HG02798 (cell line): ENCODE measurements at regions not wholly inside any gene's neighbourhood (a gene's known extent, or its start where the extent isn't known, plus 50 kb on each side); places are given as distances from the start of the nearest gene placed in this dataset.

Source experiments
- ATAC-seq: cut with Tn5 transposase; IDR thresholded peaks from one replicate; pipeline ENCODE4 v1.9.1; 2021; ENCODE audit warnings: mild to moderate bottlenecking; ENCODE audit not compliant: unreplicated experiment, poor library complexity

DNA sequence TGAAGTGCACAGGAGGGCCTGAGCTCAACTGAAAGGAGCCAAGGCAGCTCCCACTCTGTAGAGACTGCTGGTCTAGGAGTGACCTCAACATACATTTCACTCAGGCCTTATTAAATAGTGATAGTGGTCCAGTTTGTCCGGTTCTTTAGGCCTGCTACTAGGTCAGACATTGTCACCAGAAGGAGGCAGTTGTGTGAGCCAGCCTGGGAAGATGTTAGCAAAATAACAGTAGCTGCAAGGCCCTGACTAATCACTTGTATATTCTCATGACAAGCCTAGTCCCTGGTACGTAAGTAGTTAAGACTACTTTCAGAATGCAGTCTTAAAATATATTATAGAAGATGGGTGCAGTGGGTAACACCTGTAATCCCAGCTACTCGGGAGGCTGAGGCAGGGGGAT lies 264.0 kb upstream of the CAMK1G start:
- no peak for ATAC-seq

DNA sequence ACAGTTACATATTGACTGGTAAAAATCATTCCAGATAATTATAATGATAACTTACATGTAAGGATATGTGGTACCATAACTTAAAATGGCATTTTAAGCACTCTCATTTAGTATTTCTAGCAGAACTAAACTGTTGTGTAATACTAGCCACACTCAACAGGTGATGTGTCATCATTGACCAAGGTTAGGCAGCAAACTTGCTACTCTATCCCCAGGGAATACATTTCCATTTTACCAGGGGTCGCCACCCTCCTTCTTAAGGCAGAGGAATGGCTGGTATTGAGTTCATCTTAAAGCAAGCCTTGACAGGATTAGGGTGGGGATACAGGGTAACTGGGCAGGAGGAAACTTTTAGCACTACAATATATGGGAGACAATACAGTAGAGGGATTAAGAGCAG lies 259.8 kb upstream of the CAMK1G start:
- no peak for ATAC-seq

DNA sequence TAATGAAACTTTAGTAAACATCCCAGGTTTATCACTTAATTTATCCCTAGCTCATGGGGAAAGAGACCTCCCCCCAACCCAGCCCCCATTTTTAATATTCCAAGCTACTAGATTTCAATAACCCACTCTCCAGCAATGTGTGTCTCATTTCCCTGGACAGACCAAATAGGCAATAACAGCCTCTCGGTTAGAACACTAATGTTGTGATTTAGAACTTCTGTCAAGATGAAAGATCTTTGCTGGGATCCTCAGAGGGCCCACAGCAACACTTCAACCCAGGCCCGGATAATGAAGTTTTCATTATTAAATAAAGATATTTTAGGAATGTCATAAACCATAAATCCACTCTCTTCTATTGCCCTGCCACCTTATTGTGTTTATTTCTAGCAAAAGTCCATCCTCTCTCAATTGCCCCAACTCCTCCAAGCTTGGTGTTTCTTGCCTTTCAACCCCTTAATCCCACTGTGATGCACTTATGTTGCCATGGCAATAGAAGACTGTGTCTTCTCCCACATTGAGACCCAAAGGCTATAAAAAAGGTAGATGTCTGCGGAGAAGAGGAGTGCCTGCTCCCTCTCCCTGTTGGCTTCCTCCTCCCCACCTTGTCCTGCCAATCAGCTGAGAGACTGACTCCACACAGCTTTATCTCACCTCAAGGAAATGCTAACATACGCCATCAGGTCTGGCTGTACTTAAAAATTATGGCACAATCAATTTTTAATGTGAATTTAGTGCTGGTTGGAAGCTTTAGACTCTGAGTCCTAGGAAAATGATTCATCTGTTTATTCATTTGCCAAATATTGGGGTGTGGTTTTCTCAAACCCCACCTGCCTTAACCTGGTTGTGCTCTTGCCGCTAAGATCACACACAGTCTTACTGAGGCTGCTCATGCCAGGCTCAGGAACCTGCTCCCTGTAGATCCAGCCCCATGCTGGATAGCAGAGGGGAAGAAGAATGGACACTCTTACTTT lies 258.3 kb upstream of the CAMK1G start:
- no peak for ATAC-seq

DNA sequence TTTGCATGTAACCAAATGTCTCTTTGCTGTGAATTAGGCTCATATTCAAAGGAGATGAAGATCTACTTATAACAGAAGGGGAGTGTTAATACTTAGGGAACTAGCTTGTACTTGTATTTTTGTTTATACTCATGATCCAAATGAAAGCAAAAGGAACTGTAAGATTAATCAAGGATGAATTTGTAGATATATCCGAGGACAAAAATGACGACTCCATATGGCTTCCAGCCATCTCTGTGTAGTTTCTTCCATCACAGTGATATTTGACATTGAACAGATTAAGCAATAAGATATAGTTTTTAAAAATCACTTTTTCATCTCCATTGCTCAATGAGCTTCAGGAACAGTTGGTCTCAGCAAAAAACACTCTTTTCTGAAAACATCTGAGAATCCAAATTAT lies 257.4 kb upstream of the CAMK1G start:
- no peak for ATAC-seq

DNA sequence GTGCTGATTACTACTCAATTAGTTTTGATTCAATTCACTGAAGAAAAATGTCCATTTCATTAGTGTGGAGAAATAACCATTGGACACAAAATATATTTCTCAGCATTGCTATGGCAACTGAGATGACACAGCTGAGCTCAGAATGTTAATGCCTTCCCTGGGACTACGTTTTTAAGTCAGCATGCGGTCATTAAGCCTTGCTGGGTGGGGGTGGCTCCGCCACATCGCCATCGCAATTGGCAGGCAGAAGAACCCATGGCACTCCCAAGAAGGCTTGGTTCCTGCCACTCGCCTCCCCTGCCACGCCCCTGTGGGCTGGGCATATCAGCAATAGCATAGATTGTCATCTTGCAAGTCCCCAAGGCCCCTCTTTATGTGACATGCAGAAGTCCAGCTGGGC lies 256.7 kb upstream of the CAMK1G start:
- ATAC-seq: no peak

DNA sequence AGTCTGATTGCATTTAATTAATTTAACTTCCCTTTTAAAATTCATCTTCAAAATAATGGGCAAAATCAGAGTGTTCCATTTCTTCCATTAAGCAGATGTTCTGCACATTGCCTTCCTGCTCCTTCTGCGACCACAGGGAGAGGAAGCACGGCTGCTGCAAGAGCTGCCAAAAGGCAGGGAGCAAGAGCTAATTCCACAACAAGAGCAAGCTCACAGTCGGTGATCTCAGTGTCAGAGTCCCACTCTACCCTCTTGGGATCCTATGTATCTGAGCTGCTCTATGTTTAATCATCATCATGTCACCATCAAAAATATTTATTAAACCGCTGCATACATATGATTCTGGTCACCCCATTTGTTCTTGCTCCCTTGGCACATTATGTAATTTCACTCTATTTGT lies 255.3 kb upstream of the CAMK1G start:
- no peak for ATAC-seq

DNA sequence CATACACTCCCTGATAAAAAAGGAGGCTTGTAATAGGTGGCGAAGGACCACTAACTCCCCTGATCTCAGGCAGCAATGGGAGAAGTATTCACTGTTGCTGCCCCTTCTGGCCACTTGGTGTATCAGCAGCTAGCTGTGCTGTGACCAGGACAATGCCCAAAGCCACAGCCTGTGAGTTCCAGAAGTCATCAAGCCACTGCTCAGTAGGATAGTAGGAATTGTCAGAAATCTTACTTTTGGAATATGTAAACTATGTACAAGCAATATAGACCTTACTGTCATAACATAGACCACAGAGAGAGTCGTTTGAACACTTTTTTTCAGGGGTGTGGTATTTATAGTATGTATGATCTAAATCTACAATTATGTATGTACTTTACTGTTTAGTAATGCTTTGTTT lies 248.3 kb upstream of the CAMK1G start:
- ATAC-seq: peak; percentile 93

DNA sequence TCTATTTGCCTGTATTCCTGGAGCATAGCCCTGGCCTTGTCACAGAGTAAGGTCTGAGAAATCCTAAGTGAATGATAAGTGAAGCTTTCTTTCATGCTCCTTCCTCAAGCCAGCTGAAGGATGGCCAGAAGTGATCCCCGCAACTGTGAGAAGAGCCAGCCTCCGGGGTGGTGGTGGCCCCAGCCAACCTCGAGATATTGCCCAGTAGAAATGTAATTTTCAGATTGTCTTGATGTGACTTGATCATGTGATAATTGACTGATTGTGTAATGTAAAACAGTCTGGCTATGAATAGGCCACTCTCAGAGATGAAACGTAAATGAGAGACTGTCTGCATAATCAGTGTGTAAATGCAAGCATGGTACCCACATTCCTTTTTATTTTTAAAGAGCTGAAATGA lies 242.4 kb upstream of the CAMK1G start:
- no peak for ATAC-seq

DNA sequence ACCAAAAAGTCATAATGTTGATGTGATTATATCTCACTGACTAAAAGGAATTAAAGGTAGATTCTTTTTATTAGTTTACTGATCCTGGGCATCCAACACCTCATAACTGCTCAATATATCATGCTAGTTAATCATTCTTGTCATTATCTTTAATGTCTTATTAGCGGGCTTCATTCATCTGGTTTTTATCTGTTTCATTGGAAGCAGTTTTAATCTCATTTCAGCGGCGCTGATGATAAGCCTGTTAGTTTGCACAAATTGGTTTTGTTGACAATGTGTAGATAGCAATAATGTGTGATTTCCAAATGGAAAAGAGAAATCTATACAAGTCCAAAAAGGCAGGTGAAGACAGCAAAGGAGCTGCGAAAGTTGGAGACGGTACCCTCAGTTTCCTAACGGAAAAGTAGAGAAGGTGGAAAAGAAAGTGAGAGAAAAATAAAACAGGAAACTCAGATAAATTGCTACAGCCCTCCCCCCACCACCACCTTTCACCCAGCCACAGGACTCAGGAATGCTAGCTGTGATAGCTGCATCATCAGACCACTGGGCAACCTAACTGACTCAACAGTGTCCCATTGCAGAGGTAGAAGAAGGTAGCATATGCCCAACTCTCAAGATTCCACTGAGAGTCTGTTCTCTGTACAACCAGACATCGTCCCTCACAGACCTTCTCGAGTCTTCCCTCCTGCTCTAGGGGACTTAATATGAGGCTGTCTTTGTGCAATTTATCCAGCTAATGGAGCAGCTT lies 241.7 kb upstream of the CAMK1G start:
- ATAC-seq: no peak

DNA sequence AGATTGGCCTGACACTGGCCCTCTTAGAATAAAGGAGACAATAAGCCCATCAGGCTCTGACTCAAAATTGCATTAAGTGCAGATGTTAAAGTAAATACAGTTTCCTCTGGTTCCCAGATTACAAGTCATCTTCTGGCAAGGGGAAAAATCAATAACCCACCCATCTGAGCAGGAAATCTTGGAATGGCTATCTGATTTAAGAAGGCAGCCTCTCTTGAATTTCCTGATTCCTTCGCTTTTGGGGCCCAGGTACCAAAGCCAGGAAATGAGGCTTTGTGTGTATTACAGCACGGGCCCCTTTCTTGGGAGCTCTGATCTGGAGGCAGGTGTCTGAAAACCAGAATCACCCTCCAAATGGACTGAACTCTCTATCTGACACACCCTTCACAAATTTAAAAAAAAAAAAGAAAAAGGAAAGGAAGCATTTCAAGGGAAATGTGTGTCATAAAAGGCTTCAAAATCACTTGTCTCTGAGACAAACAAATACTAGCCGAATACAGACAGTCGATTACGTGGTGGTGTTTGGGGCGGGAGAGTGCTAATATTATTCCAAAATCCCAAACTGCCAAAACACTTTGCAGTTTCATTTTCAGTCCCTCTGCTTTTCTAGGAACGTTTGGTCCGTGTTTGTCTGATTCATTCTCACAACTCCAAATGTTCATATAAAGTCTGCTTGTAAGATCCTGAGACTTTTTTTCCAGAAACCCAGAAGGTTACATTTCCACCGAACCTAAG lies 240.9 kb upstream of the CAMK1G start:
- no peak for ATAC-seq

DNA sequence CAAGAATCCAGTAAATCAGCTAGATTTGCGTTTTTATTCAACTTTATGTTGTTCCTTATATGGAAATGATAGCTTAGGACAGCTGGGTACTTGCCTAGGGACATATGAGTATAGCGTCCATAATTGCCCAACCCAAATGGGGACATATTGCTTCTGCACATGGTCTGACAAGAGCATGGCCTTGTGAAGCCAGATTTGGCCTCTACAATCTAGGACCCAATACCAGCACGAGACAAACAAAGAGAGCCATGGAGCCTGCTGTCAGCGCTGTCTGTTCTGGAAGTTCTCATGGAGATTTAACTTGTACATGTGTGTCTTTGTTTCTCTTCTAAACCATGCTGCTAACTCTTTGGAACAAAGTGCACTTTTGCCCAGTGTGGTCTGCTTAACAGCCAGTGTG lies 240.0 kb upstream of the CAMK1G start:
- no peak for ATAC-seq

DNA sequence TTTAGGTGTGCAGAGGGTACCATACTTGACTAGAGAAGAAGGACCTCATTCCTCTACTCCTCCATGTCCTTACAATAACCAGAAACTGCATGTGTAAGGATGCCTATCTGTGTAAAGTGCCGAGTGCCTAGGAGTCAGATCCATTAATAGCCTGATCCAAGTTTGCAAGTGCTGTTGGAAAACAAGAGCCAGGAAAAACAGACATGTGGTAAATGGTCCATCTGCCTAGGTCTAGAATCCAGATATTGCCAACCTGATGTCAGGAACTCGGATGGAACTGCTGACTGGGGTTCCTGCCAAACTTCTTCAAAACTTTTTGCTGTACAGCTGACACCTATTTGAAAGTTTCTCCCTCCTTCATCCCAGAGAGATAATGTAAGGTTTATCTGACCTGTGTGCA lies 239.4 kb upstream of the CAMK1G start:
- no peak for ATAC-seq

DNA sequence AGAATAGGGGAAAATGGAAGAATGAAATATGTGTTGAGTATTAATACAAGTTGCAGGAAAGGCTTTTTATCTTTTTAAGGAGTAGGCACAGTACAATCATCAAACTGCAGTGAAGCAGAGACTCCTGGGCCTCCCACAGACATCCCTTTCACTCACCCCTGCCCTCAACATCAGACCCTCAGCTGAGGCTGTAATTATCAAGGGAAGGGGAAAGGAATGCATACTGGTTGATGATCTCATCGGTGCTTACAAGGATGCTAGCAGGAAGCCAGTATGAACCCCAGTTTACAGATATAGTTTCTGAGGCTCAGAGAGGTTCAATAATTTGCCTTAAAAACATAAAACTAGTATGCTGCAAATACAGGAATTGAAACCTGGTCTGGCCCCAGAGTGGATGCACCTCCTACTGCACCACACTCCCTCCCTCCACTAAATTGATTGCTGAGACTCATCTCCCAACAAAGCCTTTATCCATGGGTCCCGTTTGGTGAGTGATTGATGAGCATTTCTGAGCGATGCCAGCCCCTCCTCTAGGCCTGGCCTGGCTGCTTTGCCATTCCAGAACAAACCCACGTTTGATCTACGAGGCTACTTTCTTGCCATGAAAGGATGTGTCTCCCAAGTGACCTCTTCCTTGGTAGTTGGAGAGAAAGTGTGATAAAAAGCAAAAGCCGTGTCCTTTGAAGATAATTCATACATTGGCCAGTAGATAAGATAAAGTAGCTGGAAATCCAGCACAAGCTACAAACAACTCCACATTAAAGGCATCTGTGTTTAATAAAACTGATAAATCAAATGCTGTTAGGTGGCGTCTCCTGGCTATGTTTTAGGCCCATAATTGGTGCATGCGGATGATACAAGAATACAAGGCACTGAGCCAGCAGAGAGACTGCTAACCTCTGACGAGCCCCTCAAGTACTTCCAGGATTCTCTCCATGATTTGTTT lies 233.9 kb upstream of the CAMK1G start:
- ATAC-seq: no peak

DNA sequence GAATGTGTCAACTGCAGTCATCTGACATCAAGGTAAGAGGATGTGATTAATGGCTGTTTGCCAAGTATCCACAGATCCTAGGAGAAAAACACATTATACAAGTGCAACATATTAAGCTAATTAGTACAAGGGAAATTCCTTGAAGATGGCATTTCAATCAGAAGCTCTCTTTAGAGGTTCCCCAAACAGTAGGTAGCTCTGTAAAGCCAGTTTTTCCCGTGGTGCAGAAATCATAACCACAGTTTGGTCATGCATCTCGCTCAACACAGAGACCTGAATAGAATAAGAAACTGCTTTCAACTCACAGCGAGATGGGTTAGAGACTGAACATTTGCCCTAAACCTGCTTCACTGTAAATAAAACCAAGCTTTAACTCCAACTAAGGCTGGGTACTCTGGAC lies 230.5 kb upstream of the CAMK1G start:
- no peak for ATAC-seq

DNA sequence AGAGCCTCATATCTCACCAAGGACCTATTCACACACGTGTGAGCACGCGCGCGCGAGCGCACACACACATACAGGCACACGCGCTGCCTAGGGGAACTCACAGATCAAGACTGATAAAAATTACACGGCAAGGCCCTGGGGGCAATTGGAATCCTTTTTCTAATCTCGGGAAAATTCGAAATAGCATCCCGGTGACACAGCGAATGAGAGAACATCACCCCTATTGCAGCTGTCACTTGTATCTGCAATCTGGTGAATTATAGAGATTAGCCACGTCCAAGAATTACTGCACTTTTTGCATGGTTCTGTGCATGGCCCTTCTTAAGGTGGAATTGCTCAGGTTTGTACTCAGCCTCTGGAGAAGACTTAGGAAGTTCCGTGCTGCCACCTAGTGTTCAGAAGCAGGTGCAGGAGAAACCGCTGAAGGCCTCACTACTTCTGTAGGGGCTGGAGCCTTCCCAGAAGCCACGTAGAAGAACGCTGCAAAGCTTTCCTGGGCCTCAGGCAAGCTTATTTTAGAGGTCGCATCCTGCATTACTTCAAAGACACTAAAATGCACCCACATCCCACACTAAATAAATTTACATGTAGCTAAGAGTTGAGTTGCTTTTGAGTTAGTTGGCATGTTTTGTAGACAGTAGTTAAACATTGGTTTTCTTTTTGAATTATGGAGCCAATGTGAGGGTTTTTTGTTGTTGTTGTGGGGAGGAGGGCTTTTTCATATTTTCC lies 229.2 kb upstream of the CAMK1G start:
- peak; percentile 88 for ATAC-seq

DNA sequence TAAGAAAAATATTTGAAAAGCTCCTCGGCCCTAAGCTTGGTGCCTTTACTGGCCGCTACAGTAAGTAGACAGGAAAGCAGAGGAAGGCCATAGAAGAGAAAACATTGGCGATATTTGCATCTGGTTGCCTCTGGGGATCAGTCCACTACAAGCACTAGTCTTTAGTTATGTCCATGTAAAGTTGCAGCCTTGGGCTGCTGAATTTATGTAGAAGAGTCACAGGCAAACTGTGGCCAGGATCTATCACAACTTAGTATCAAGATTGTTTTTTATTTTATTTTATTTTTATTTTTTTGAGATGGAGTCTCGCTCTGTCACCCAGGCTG lies 228.7 kb upstream of the CAMK1G start:
- no peak for ATAC-seq

DNA sequence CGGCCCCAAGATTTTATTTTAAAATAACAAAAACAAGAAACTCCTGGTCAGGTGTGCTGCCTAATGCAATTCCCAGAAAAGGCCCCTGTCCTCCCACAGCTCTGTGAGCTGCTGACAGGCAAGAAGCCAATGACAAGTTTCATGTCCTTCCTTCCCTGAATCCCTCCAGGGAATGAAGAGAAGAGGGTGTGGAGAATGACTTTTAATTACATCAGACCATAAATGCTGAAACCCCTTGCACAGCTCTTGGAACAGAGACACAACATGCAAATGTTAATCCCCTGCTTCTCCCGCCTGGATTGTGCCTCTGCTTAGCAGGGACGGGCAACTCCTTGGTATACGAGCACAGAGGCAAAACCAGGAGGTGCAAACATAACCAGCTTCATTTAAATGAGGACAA lies 228.1 kb upstream of the CAMK1G start:
- ATAC-seq: no peak

DNA sequence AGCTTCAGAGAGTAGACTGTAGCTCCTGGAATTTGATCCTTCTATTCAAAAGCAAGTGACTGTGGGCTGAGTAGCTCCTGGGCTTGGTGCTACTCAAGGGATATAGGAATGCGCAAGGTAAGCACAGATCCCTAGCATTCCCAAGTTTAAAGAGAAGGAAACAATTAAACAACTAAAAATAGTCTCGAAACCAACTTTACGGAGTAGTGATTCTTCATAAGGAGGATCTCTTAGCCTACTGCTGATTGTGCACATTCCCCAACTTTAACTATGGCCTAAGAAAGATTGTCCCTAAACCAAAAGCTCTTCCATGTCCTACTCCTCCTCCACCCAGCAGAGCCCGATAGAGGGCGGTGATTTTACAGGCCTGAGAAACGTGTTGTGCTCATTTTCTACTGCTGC lies 226.5 kb upstream of the CAMK1G start:
- ATAC-seq: no peak

DNA sequence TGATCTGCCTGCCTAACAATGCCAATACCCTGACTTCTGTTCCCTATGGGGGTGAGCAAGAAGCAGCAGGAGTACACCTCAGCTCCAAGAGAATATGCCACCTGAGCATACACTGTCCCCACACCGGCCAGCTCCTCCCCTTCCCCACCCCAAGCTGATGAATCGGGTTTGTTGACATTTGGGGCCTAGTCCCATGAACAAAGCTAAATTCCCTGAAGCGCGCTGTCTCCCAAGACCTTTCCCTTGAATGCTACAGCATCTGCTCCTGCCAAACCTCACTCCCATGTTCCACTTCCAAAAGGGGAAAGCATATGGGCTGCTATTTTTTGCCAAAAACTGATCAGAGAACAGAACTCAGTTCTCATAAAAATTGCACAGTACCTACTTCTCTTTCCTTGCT lies 220.4 kb upstream of the CAMK1G start:
- ATAC-seq: no peak
